ENCODE measurements at regions not wholly inside any gene's neighbourhood (a gene's known extent, or its start where the extent isn't known, plus 50 kb on each side); places are given as distances from the start of the nearest gene placed in this dataset.

DNA sequence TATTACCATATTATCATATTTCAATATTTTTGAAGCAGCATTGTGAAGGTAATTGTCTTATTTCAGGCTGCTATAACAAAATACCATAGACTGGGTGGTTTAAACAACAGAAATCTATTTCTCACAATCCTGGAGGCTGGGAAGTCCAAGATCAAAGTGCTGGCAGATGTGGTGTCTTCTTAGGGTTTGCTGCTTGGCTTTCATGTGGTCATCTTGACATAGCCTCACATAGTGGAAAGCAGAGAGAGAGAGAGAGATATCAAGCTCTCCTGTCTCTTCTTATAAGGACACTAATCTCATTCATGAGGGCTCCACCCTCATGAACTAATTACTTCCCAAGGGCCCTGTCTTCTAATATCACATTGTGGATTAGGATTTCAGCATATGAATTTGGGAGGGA lies 119.7 kb upstream of the NUDT6 start:
- no peaks in the 10 kb centered on the region for H3K27me3 ChIP-seq
- DNase-seq, result no peak
- peaks cover 0 to 4% (median 0%) of the 10 kb centered on the region in 4 donors for H3K36me3 ChIP-seq
- H3K4me3 ChIP-seq, result no peak overlapping the region
- intact Hi-C loops (cut with DNase I; ENCODE audit: low total_unique reads), result no loop called here
- H3K9me3 ChIP-seq, result peaks cover 16 to 29% of the 10 kb centered on the region in 2 donors
- H3K4me1 ChIP-seq, result no peaks in the 10 kb centered on the region
- in situ Hi-C loops (cut with MboI; ENCODE audit: low pct_ligation_motif_present in 1 of 4, low pct_unique_long_range_greater_than_20kb in 1 of 4, low sequenced_read_pairs in 3 of 4), result no loop called here
- no peak for TF ChIP-seq POLR2A (IDR thresholded peaks at IDR 0.05)
- TF ChIP-seq, protein P1, sequence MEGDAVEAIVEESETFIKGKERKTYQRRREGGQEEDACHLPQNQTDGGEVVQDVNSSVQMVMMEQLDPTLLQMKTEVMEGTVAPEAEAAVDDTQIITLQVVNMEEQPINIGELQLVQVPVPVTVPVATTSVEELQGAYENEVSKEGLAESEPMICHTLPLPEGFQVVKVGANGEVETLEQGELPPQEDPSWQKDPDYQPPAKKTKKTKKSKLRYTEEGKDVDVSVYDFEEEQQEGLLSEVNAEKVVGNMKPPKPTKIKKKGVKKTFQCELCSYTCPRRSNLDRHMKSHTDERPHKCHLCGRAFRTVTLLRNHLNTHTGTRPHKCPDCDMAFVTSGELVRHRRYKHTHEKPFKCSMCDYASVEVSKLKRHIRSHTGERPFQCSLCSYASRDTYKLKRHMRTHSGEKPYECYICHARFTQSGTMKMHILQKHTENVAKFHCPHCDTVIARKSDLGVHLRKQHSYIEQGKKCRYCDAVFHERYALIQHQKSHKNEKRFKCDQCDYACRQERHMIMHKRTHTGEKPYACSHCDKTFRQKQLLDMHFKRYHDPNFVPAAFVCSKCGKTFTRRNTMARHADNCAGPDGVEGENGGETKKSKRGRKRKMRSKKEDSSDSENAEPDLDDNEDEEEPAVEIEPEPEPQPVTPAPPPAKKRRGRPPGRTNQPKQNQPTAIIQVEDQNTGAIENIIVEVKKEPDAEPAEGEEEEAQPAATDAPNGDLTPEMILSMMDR (IDR thresholded peaks at IDR 0.05), result no peak
- no peak for TF ChIP-seq POLR2AphosphoS5 (IDR thresholded peaks at IDR 0.05)
- no peak for TF ChIP-seq EP300 (IDR thresholded peaks at IDR 0.05; ENCODE audit: low read depth)
- no peak overlapping the region for H3K27ac ChIP-seq

DNA sequence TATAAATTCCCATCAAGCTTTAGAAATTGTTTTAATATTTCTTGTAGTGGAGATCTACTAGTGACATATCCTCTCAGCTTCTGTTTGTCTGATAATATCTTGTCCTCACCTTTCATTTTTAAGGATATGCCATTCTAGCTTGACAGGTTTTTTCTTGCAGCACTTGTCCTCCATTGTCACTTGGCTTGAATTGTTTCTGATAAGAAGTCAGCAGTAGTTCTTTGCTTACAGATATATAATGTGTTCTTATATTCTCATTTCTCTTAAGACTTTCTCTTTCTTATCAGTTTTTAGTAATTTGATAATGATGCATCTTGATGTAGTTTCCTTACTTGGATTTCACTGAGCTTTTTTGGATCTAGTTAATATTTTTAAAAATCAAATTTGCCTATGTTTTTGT lies 120.6 kb upstream of the NUDT6 start:
- peaks cover 0 to 8% (median 0%) of the 10 kb centered on the region in 4 donors for H3K36me3 ChIP-seq
- no peaks in the 10 kb centered on the region for H3K4me1 ChIP-seq
- H3K27me3 ChIP-seq, result no peaks in the 10 kb centered on the region
- DNase-seq, result no peak
- intact Hi-C loops (cut with DNase I; ENCODE audit: low total_unique reads) (no loop called here), in situ Hi-C loops (cut with MboI; ENCODE audit: low pct_ligation_motif_present in 1 of 4, low pct_unique_long_range_greater_than_20kb in 1 of 4, low sequenced_read_pairs in 3 of 4) (no loop called here)
- H3K9me3 ChIP-seq, result peaks cover 16 to 37% of the 10 kb centered on the region in 2 donors
- no peak overlapping the region for H3K27ac ChIP-seq
- TF ChIP-seq EP300 (IDR thresholded peaks at IDR 0.05; ENCODE audit: low read depth) (no peak), POLR2AphosphoS5 (IDR thresholded peaks at IDR 0.05) (no peak), POLR2A (IDR thresholded peaks at IDR 0.05) (no peak)
- TF ChIP-seq, protein P1 (IDR thresholded peaks at IDR 0.05), result no peak
- H3K4me3 ChIP-seq, result no peak overlapping the region

DNA sequence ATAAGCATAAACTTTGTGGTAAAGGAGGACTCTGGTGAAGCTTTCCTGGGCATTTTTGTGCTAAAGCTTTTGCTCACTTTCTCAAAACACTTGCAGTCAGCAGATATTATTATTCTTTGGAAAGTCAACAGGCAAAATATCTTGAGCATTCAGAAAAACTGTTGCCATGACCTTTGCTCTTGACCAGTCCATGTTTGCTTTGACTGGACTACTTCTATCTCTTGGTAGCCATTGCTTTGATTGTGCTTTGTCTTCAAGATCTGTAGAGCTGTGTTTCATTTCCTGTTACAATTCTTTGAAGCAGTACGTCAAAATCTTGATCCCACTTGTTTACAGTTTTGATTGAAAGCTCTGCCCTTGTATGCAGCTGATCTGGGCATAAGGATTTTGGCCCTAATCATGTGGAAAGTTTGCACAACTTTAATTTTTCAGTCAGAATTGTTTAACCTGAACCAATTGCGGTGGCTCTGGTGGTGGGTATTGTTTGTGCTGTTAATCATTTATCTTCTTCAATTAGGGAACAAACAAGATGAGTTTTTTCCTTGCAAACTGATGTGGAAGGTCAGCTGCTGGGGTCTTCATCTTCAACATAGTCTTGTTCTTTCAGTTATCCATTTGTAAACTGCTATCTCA lies 121.5 kb upstream of the NUDT6 start:
- in situ Hi-C loops (cut with MboI; ENCODE audit: low pct_ligation_motif_present in 1 of 4, low pct_unique_long_range_greater_than_20kb in 1 of 4, low sequenced_read_pairs in 3 of 4), result no loop called here
- intact Hi-C loops (cut with DNase I; ENCODE audit: low total_unique reads), result no loop called here
- no peaks in the 10 kb centered on the region for H3K27me3 ChIP-seq

DNA sequence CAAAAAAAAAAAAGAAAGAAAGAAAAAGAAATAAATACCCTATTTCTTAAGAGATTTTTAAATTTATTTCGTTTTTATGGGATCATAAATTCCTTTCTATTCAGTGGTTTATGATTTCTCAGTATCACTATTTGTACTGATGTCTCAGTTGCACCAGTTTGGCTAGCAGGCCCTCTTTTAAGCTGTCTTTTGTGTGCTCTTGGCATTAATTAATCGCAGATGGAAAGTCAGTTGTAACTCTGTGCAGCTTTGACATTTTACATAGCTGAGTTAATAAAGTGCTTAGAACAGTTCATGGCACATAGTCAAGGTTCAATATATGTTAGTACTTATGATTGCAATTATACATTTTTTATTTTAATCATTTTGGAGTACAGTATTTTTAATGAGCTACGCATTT lies 123.7 kb upstream of the NUDT6 start:
- in situ Hi-C loops (cut with MboI; ENCODE audit: low pct_ligation_motif_present in 1 of 4, low pct_unique_long_range_greater_than_20kb in 1 of 4, low sequenced_read_pairs in 3 of 4), result no loop called here
- no peak overlapping the region for H3K4me3 ChIP-seq
- H3K4me1 ChIP-seq, result no peaks in the 10 kb centered on the region
- no peak overlapping the region for H3K27ac ChIP-seq
- no peaks in the 10 kb centered on the region for H3K27me3 ChIP-seq
- 82 to 93% methylated on average over 3 of the region's 3 CpGs for WGBS, 2 donors (ENCODE audit: low coverage in 1 of 2)
- H3K36me3 ChIP-seq, result peaks cover 0 to 11% (median 0%) of the 10 kb centered on the region in 4 donors
- DNase-seq, result no peak
- intact Hi-C loops (cut with DNase I; ENCODE audit: low total_unique reads), result no loop called here
- TF ChIP-seq POLR2A (IDR thresholded peaks at IDR 0.05) (no peak), EP300 (IDR thresholded peaks at IDR 0.05; ENCODE audit: low read depth) (no peak), POLR2AphosphoS5 (IDR thresholded peaks at IDR 0.05) (no peak)
- TF ChIP-seq, protein P1 (IDR thresholded peaks at IDR 0.05), result no peak
- H3K9me3 ChIP-seq, result peaks cover 16 to 53% of the 10 kb centered on the region in 2 donors

More for the DNA sequence above, 121.5 kb upstream of the NUDT6 start:
- no peak for DNase-seq
- TF ChIP-seq EP300 (IDR thresholded peaks at IDR 0.05; ENCODE audit: low read depth) (no peak), POLR2AphosphoS5 (IDR thresholded peaks at IDR 0.05) (no peak), POLR2A (IDR thresholded peaks at IDR 0.05) (no peak)
- TF ChIP-seq, protein P1 (IDR thresholded peaks at IDR 0.05), result no peak
- WGBS, 2 donors (ENCODE audit: low coverage in 1 of 2), result 34 to 60% methylated on average over 2 of the region's 2 CpGs
- Histone ChIP-seq H3K4me1 (no peaks in the 10 kb centered on the region), H3K4me3 (no peak overlapping the region), H3K36me3 (peaks cover 0 to 11% (median 0%) of the 10 kb centered on the region in 4 donors), H3K9me3 (peaks cover 16 to 46% of the 10 kb centered on the region in 2 donors), H3K27ac (no peak overlapping the region)
